Epithelial cell of esophagus (primary cell): ENCODE measurements at regions not wholly inside any gene's neighbourhood (a gene's known extent, or its start where the extent isn't known, plus 50 kb on each side); places are given as distances from the start of the nearest gene placed in this dataset.

Experiments
- DNase-seq: peaks from one replicate; pipeline ENCODE4 v3.0.0; 2010; ENCODE audit warnings: low read depth
- H3K4me3 ChIP-seq: 2 replicates; pipeline ENCODE4 v1.5.1; 2011; ENCODE audit warnings: mild to moderate bottlenecking, low read length, control low read depth
- TF ChIP-seq, protein P1 (sequence below): IDR thresholded peaks from 2 replicates; pipeline ENCODE4 v1.5.1; 2011; ENCODE audit warnings: low read depth, mild to moderate bottlenecking, low read length, control low read depth, inconsistent platforms; ENCODE audit not compliant: insufficient read depth; ENCODE audit errors: missing control alignments

DNA sequence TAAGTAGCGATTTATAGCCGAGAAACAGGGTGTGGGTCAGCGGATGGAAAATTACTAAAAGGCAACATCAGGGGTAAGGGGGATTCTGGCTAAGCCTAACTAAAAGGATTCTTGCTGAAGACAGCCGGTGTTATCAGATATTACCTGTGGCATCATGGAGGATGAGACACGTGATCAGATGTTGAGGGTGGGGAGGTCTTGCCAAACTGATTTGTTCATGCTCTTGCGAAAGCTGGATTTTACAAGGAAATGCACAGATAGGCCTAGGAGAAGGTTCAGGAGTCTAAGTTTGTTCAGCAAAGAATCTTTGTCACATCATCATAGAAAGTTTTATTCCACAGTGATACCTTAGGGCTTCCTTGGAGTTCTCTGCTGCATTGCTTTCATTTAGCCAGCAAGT lies 396.8 kb upstream of the TBL1XR1 start:
- H3K4me3 ChIP-seq = no peak overlapping the region
- DNase-seq = peak; percentile 75
- TF ChIP-seq, protein P1, sequence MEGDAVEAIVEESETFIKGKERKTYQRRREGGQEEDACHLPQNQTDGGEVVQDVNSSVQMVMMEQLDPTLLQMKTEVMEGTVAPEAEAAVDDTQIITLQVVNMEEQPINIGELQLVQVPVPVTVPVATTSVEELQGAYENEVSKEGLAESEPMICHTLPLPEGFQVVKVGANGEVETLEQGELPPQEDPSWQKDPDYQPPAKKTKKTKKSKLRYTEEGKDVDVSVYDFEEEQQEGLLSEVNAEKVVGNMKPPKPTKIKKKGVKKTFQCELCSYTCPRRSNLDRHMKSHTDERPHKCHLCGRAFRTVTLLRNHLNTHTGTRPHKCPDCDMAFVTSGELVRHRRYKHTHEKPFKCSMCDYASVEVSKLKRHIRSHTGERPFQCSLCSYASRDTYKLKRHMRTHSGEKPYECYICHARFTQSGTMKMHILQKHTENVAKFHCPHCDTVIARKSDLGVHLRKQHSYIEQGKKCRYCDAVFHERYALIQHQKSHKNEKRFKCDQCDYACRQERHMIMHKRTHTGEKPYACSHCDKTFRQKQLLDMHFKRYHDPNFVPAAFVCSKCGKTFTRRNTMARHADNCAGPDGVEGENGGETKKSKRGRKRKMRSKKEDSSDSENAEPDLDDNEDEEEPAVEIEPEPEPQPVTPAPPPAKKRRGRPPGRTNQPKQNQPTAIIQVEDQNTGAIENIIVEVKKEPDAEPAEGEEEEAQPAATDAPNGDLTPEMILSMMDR = no peak

DNA sequence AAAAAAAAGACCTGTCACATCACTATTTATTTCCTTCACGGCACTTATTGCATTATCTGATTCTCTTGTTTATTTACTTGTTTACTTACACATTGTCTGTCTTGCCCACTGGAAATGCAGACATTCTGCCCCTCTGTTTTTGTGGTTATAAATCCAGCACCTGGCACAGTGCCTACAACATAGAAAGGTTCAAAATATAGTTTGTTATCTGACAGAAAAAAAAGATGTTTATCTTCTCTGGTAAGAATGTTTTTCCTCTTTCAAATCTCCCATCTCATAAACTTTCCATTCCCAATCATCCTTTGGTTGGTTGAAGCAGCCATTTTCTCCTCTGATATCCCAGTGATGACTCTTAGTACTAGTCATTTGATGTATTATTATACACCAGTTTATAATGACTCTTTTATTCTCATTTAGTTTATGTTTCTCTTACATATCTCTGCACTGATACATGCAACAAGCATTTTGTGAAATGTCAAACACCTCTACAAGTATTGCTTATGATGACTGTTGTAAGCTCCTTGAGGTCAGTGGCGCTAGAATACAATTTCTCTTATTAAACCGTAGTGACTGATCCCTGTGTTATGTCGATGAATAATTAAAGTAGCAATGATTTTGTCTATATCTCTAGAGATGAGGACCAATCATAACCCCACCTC lies 398.4 kb upstream of the TBL1XR1 start:
- TF ChIP-seq, protein P1 = no peak
- no peak overlapping the region for H3K4me3 ChIP-seq
- peak; percentile 61 for DNase-seq

DNA sequence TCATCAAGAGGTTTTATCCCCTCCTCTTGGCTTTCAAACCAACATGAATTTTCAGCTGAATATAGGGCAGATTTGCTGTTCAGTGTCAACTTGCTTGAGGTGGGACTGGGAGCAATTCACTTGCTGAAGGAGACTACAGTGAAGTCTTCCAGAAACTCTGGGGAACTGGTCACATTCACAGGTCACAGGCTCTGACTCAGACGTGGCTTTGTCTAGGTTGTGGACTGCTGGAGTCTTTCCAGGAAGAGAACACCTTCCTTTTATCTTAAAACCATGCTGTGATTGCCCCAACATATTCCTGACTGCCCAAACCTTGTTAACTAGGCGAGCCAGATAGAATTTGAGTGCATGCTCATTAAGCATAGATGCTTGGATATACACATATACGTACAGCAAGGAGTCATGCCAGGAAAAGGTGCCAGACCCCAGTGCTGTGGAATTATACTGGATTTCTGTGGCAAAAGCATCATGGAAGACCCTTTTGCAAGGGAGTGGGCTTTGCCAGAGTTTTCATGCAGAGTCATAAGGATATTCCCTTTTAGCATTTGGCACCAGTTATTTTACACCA lies 399.1 kb upstream of the TBL1XR1 start:
- DNase-seq = peak; percentile 62
- TF ChIP-seq, protein P1 = no peak
- no peak overlapping the region for H3K4me3 ChIP-seq

GRCh38 chr3:177596816-177597271 lies 399.6 kb upstream of the TBL1XR1 start:
- TF ChIP-seq, protein P1 = no peak
- no peak overlapping the region for H3K4me3 ChIP-seq
- DNase-seq = peak; percentile 96

GRCh38 chr3:177597311-177598096 lies 400.2 kb upstream of the TBL1XR1 start:
- TF ChIP-seq, protein P1 = no peak
- no peak overlapping the region for H3K4me3 ChIP-seq
- DNase-seq = peak; percentile 87

- DNase-seq = peak; percentile 36
- no peak overlapping the region for H3K4me3 ChIP-seq
- TF ChIP-seq, protein P1 = no peak
Measured at GRCh38 chr3:177598097-177598833, 401.0 kb upstream of the TBL1XR1 start.
